NCI-H2107 treated with DMSO at 0.1 percent for 48 hours (cell line): ENCODE measurements at regions not wholly inside any gene's neighbourhood (a gene's known extent, or its start where the extent isn't known, plus 50 kb on each side); places are given as distances from the start of the nearest gene placed in this dataset.
"Not testable (repeated sequence)": the region's sequence is repeated elsewhere in the genome, so short reads cannot be mapped to it uniquely, and the experiment has no call there.

Experiments used
- DNase-seq: peaks from one replicate; lab custom pipeline; 2025; ENCODE audit not compliant: unreplicated experiment; lab: John Stamatoyannopoulos, UW

DNA sequence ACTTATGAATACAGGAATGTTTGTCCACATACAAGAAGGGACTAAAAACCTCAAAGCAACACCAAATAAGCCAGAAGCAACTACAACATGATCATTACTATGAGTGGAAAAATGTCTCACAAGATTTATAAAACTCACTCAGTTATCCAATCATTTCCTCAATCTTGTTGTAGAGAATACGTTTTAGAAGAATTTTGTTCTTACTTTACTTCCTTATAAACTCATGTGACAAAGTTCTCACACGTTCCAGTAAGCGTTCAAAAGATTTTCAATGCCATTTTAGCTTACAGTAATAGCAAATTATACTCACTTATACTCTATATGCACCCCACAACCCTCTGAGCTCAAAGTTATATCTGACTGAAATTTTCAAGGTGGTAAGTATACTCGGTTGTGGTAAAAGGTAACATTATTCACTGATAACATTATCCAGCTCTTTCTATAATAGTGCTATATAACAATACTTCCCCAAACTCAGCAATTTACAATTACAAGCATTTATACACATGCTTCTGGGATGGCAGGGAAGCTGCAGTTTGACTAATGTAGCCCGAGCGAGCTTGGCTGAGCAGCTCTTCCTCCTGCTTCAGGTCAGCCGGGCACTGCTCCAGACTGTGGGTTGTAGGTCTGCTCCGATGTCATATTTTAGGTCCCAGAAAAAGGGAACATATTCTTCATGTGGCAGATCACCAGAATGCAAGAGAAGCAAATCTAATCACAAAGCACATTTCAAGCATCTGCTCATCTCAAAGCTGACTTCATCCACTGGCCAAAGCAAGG is 226.3 kb downstream of the RCHY1 start:
- no peak for DNase-seq

DNA sequence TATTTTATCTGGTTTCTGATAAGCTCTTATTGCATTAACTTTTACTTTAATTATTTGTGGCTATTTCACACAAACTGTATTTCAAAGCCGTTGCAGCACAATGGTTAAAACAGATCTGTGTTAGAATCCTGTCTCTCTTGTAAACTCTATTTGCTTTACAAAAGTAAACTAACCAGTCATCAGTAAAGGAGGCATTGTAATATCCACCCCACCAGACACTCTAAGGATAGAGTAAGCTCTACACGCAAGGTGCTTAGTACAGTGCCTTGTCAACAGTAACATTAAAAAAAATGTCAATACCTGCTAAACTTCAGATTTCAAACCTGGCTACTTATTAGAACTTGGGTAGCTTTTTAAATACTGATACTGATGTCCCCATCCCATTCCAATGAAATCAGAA is 228.4 kb downstream of the RCHY1 start:
- DNase-seq: no peak

DNA sequence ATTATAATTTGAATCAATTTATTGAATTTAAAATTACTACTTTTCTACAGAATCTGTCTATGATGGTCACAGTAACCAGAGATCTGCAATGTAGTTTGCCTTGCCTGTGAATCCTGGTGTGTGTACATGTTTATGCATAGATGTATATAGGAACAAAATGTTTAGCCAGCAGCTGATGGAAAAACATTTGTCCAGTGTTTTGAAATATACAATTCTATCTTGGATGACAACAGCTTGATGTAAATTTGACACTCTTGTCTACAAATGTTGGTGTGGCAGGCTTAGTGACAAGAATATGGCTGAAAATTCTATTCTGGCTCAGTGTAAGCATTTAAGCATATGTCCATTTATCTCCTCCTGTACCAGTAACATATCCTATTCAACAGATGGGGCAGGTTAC is 229.4 kb downstream of the RCHY1 start:
- DNase-seq: no peak

DNA sequence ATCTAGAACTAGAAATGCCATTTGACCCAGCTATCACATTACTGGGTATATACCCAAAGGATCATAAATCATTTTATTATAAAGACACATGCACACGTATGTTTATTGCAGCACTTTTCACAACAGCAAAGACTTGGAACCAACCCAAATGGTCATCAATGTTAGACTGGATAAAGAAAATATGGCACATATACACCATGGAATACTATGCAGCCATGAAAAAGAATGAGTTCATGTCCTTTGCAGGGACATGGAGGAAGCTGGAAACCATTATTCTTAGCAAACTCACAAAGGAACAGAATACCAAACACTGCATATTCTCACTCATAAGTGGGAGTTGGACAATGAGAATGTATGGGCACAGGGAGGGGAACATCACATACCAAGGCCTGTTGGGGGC is 233.7 kb downstream of the RCHY1 start:
- DNase-seq: not testable (repeated sequence)

DNA sequence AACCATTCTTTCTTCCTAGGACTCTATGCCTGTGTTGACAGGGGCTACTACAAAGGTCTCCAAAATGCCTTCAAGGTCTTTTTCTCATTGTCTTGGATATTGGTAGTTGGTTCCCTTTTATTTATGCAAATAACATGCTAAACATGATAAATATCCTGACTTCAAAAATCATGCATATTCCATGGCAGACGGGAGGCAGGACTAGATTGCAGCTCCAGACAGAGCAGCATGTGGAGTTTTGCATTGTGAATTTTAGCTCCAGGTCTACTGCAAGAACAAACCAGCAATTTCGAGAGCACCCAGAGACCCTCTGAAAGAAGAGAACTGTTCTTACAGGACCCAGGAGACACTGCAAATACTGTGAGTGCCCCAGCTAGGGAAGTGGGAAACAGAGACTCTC is 254.9 kb downstream of the RCHY1 start:
- DNase-seq: no peak

DNA sequence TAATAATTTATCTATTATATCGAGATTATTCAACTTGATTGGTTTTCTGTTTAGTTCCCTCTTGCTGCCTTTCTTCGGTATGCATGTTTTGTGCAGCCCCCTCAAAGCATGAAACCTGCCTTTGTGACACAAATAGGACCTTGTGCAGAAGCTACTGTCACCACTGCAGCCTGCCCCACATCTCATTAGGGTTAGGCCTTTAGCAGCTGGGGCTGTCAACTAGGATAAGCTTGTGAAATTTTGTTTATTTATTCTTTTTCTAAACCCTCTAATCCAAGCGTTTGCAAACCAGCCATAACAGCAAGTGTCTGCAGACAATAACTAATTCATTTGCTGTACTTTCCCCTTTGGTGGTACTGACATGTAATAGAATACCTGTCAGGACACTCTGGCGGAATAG is 258.9 kb downstream of the RCHY1 start:
- DNase-seq: no peak

DNA sequence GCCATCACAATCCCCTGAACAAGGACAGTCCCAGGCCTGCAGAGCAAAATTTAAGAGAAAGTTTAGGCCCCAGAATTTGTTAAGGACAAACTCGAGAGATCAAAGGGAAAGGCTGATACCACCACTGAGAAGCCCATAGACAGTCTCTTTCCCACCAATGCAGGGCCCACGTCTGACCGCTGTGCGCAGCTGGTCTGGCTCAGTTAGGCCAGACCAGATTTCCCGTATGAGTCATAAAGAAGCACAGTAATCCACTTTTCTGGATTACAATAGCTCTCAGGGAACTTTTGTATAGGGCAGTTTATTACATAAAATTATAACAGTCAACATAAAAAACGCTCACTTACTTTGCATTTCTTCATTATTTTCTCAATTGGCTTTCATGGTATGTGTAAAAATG is 259.5 kb downstream of the RCHY1 start:
- DNase-seq: no peak

DNA sequence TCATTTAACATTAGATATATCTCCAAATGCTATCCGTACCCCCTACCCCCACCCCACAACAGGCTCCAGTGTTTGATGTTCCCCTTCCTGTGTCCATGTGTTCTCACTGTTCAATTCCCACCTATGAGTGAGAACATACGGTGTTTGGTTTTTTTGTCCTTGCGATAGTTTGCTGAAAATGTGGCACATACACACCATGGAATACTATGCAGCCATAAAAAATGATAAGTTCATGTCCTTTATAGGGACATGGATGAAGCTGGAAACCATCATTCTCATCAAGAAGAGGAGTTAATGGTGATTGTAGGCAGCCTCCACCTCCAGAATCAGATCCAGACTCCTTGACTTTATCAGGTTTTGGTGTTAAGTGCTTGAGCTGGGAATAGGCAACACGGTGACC is 261.1 kb downstream of the RCHY1 start:
- DNase-seq: not testable (repeated sequence)

DNA sequence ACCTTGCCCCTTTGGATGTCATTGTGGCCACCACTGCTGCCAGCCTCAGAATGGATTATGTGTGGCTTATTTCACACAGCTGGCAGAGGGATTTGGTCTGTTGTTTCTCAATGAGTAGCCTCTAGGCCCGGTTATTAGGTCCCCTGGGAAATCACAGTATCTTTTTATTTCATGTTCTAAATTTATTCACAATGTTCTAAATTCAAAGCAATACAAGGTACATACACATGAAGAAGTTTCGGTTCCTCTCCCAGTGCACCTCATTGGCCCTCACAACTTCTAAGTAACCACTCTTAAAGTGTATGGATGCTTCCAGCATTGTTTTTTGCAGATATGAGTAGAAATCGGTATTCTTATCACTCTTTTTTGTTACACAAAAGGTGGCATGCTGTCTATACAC is 262.7 kb downstream of the RCHY1 start:
- DNase-seq: no peak

DNA sequence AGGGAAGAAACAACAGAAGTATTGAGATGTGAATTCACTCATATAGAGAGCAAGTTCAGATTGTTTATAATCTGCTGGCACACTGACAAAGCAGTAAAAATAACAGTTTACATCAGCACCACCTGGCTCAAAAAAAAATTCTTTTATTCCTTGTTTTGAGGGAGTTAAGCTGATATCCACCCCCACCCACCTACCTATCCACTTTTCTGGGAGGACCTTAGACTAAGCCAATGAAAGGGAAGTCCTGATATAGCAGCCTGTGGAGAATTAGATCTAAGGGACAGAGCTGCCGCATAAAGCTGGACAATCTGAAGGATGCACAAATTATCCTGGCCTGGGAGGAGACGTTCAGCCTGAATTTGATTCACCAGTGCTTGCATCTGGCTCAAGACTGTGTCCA is 264.5 kb downstream of the RCHY1 start:
- no peak for DNase-seq

DNA sequence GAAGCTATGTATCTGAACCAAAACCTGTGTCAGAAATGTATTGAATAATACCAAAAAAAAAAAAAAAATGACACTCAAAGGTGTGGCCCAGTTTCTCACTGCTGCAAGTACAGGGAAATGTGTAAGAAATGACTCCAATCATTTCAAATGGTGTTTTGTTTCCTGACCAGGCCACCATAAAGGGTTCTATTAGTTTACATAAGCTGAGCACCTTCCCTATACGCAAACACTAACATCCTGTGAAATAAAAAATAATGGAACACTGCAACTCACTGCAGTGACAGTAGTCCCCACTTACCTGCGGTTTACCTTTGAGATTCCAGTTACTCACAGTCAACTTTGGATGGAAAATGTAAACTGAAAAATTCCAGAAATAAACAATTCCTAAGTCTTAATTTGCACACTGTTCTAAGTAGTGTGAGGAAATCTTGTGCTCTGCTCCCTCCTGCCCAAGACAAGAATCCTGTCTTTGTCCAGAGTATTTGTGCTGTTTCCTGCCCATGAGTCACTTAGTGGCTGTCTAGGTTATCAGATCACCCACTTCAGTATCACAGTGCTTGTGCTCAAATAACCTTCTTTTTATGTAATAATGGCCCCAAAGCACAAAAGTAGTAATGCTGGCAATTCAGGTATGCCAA is 265.3 kb downstream of the RCHY1 start:
- DNase-seq: no peak

DNA sequence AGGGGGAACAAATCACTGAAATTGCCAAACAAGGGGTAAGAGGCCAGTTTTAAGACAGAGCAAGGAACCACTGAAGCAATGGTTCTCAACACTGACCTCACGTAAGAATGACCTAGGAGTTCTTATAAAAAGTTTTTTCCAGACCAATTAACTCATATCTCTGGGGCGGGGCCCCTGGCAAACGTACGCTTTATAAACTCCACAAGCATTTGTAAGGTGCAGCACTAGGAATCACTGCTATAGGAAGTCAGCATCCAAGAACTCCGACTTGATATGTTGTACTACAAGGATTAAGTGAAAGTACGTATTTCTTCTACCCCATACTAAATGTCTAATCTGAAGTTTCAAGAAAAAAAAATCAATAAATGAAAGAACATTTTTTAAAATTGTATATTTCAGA is 269.9 kb downstream of the RCHY1 start:
- DNase-seq: no peak

DNA sequence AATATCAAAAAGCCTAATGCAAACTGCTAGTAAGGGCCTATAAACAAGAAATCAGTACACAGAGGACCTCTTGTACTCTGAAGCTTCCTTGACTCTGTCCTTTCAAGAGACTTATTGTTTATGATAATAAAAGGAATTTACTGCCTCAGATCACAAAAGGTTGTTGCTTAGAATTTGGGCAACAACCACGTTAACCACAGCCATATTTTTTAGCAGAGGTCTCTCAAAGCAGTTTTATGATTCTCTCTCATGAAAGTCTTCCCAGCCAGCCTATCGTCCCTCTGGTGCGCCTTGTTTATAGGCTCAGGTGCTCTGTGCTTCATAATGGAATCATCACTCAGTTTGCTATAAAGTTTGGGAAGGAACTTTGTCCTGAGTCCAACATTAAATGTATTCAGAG is 270.6 kb downstream of the RCHY1 start:
- no peak for DNase-seq

DNA sequence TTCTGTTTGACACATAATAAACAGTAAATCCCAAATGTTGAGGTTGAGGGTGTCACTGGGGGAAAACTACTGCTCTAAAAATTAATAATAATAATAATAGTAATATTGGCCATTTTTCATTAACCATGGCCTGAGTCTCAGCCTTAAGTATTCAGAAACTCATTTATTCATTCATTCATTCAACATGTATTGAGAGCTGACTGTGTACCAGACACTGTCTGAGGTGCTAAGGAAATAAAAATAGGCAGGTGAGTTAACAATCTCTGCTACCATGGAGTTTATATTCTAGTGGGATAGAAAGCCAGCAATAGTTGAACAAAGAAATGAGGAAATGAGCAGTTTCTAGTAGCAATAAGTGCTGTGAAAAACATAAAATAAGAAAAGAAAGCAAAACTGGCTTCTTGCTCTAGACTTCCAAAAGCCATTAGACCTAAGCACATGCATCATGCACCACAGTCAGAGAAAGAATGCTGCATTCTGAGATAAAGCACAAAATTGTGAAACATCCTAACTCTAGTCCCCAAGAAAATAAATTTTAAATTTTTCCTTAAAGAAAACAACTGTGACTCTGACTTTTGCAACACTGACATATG is 278.7 kb downstream of the RCHY1 start:
- no peak for DNase-seq

DNA sequence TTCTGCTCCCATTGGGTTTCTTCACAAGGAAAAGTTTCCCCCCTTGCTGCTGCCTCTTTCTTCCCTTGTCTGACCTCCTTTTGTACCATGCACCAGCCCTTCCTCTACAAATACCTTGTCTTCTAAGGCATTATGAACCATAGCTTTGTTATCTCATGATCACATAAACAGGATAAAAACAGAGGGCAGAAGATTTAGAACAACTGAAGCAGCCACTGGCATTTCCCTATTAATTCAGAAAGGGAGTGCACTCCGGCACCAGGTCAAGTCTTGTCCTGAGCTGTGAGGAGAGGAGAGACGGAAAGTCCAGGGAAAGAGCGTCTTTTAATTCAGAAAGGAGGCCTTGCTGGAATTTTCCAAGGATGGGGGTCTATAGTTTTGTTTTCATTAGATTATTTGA is 281.7 kb downstream of the RCHY1 start:
- DNase-seq: no peak

DNA sequence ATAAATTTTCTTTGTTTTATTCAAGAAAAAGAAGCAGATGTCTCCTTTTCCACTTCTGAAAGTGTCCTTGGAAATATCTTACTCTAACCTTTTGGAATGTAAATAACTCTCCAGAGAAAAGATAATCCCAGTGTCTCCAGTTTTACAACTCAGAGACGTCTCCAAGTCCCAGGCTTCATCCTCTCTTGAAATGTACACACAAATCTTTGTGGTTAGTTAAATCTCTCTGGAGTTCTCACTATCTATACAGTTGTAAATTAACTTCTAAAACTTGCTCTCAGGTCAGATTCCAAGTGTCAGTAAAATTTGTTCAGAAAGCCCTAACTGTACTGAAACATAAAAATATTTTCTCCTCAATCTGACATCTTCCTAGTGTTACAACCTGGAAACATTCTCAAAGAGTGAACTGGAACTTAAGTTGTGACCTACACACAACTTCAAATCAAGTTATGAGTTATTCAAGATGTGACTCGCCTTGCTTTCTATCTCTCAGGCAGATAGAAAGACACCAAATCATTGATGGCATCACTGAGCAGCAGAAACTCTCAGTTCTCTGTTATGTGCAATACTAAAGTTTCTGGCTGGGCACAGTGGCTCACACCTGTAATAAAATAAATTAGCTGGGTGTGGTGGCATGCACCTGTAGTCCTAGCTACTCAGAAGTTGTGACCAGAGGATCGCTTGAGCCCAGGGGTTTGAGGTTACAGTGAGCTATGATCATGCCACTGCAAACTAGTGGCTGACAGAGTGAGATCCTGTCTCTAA is 284.2 kb downstream of the RCHY1 start:
- no peak for DNase-seq

DNA sequence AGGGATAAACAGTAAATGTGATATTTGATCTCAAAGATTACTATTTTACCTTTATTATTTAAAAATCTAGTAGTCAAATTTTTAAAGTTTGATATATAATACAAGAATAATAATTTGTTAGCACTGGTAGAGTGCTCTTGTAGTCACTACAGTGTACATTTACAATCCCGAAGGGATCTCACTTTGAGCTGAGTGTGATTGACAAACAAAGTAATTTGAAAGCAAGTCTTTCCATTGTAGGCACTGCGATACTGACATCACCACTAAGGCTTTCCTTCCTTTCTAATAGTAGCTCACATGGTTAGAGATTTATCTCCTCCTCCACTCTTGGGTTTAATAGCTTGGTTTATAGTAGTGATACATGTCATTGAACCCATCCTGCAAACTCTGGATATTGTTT is 280.6 kb downstream of the PARM1 start:
- DNase-seq: no peak

DNA sequence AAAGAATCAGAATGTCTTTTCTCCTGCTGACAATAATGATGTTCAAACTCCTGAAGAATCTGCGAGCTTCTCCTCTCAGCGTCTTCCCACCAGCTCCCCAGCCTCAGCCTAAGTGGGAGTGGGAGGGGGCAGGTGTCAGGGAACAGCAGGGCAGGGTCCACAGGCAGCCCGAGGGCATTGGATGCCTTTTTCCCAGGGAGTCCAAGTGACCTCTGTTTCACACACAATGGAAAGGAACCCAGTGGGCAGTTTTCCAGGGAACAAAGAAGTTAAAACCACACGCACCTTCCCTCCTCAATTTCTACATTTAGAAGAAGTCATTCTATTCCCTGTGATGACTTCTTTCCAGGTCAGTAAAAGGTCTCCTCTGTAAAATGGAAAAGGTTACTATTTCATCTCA is 278.5 kb downstream of the PARM1 start:
- no peak for DNase-seq

DNA sequence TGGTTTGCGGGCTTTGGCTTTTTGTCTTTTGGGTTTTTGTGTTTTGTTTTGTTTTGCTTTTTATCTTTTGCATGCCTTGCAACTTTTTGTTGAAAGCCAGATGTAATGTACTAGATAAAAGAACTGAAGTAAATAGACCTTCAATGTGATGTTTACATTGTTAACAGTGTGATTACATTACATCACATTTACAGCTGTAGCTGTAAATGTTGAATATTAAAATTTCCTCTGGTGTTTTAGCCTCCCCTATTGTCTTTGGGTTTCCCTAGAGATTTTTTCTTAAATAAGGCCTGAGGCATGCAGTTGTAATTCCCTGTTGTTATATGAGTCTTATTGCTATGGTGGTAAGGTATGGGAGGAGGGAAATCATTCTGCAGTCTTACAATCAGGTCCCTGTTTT is 275.0 kb downstream of the PARM1 start:
- DNase-seq: no peak

DNA sequence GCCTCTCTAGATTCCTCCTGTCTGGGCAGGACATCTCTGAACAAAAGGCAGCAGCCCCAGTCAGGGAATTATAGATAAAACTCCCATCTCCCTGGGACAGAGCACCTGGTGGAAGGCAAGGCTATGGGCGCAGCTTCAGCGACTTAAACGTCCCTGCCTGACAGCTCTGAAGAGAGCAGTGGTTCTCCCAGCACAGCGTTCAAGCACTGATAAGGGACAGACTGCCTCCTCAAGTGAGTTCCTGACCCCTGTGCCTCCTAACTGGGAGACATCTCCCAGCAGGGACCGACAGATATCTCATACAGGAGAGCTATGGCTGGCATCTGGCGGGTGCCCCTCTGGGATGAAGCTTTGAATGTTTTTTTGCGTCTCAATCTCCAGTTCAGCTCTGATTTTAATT is 262.2 kb downstream of the PARM1 start:
- DNase-seq: no peak

DNA sequence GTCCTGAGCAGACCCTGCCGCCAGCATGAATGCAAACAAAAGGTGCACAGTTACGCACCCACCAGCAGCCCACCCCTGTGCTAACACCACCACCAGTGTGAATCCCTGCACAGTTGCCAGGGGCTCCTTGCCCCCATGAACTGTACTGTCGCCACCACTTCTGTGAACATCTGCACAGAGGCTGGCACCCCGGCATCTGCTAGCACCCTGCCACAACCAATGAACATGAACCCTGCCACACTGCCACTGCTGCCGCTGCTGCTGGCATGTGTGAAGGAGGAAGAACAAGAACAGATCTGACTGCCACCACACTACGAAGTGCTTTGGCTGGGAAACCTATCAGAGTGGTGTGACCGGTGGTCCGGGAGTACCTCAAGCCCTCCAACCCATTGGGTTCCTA is 261.3 kb downstream of the PARM1 start:
- no peak for DNase-seq

DNA sequence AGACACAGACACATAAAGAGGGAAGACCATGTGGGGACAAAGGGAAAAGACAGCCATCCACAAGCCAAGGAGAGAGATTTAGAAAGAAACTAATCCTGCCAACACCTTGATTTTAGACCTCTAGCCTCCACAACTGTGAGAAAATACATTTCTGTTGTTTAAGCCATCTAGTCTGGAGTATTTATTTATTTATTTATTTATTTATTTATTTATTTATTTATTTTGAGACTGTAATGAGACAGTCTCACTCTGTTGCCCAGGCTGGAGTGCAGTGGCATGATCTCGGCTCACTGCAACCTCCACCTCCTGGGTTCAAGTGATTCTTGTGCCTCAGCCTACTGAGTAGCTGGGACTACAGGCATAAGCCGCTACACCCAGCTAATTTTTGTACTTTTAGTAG is 259.3 kb downstream of the PARM1 start:
- not testable (repeated sequence) for DNase-seq
